NCI-H524 treated with DMSO at 0.1 percent for 48 hours (cell line): ENCODE measurements at regions not wholly inside any gene's neighbourhood (a gene's known extent, or its start where the extent isn't known, plus 50 kb on each side); places are given as distances from the start of the nearest gene placed in this dataset.

Experiments
- DNase-seq: peaks from one replicate; lab custom pipeline; 2025; lab: John Stamatoyannopoulos, UW

DNA sequence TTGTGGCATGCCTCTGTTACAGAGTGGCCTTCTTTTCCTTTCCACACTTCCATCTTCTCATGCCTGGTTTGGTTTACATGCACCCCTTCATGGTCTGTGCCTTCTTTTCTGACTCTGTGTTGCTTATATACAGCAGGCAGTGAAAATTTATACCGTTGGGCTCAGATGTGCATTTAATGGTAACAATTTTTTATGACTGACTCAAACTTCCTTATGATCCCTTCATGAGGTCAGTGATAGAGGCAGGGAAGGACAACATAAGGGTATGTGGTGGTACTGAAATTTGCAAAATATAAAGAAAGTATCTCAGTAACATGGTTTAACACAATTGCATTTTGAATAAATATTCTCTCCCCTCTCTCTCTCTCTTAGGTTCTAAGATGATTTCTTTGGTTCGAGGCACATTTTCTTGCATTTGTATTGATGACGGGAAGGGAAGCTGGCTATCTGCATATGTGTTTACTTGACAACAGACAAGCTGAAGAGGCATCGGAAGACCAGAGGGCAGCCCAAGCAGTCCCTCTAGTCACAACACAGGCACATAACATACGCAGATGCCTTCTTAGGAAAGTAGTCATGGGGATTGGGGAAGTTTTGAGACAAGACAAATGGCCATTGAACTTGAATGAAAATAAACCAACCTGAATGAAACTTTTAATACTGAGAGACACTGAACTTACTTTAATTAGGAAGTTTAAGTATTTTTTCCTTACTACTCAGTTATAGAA lies 163.3 kb upstream of the LEF1 start:
- no peak for DNase-seq

GRCh38 chr4:108328383-108328732 lies 159.6 kb upstream of the LEF1 start:
- no peak for DNase-seq

GRCh38 chr4:108327642-108328382 lies 159.1 kb upstream of the LEF1 start:
- no peak for DNase-seq

GRCh38 chr4:108325561-108325960 lies 156.8 kb upstream of the LEF1 start:
- DNase-seq: no peak

DNA sequence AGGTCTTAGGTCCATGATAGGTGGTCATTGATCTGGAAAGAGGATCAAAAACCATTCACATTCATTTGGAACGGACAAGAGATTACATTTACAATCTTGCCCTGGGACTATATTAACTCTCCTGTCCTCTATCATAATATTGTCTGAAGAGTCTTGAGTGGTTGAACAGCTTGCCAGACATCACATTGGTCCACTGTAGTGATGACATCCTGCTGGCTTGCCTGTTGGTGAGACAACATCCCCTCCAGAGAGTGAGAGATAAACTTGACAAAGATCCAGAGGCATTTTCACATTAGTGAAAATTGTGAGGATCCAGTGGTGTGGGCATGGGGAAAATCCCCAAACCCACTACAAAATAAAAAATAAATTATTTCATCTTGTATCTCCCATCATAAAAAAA lies 155.7 kb upstream of the LEF1 start:
- DNase-seq: no peak

- no peak for DNase-seq
Measured at GRCh38 chr4:108322497-108322896, 153.8 kb upstream of the LEF1 start.

- DNase-seq: no peak
Measured at GRCh38 chr4:108320061-108320460, 151.3 kb upstream of the LEF1 start.

- no peak for DNase-seq
Measured at GRCh38 chr4:108317377-108317776, 148.6 kb upstream of the LEF1 start.

- DNase-seq: no peak
Measured at GRCh38 chr4:108315694-108316093, 147.0 kb upstream of the LEF1 start.

GRCh38 chr4:108314900-108315589 lies 146.3 kb upstream of the LEF1 start:
- DNase-seq: no peak

GRCh38 chr4:108313546-108314339 lies 145.0 kb upstream of the LEF1 start:
- DNase-seq: no peak

GRCh38 chr4:108311313-108311712 lies 142.6 kb upstream of the LEF1 start:
- DNase-seq: no peak

DNA sequence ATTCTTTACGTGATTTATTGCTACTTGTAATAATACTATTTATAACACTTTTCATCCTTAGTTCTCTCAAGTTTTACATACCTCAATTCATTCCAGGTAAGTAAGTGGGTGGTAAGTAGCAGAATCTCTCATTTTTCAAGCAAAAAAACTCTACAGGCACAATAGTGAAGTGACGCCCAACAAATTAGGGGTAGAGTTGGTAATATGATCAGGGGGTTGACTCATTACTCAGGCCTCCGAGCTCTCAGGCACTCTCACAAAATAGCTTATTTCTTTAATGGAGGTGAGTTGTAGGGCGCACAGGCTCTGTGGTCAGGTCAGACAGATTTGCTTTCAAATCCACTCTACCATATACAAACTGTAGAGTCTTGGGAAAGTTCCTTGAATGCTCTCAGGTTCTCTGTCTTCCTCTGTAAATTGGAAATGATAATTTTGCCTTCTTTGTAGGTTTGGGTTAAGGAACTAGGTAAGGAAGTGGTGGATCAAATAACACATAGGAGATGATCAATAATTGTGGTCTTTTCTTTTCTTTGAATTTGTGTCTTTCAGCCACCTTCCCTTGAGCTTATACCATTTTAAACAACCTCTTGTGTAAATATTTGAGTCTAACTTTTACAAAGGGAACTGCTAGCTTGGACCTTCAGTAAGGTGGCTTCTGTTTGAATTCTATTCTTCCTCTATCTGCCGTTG lies 134.9 kb upstream of the LEF1 start:
- no peak for DNase-seq

GRCh38 chr4:108301545-108302251 lies 133.0 kb upstream of the LEF1 start:
- DNase-seq: no peak

- no peak for DNase-seq
Measured at GRCh38 chr4:108297605-108298004, 128.9 kb upstream of the LEF1 start.

DNA sequence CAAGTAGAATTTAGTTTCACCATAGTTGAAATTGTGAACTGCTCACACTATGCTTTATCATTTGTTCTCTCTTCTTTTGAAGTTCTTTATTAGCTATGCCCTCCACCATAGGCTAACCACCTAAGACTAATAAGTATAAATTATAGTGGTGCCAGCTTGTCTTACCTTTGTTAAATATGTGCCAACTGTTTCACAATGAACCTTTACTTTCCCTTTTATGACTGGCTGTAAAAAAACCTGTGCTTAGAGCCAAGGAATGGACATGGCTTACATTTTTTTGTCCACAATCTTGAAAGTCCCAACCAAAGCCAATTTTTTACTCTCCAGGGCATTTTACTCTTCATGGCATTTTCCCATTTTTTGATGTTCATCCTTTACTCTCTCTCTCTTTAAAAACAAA lies 123.5 kb upstream of the LEF1 start:
- DNase-seq: no peak

DNA sequence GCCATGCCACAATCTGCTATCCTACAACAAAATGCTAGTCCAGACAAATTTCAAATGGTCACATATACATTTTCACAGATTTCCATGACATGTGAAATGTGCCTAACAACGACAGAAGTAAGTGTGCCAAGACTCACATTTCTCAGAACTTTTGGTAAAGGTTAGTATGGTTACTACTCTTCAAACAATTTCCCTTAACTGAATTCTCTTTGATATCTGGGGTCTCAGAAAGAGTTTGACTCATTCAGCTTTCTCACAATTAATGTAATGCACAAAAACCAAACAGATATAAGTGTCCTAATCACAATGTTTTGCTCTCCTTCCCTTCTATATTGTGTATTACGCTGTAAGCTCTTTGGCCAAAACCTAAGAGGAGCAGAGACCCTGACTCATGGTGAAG lies 122.4 kb upstream of the LEF1 start:
- DNase-seq: no peak

- no peak for DNase-seq
Measured at GRCh38 chr4:108287834-108288413, 119.2 kb upstream of the LEF1 start.

DNA sequence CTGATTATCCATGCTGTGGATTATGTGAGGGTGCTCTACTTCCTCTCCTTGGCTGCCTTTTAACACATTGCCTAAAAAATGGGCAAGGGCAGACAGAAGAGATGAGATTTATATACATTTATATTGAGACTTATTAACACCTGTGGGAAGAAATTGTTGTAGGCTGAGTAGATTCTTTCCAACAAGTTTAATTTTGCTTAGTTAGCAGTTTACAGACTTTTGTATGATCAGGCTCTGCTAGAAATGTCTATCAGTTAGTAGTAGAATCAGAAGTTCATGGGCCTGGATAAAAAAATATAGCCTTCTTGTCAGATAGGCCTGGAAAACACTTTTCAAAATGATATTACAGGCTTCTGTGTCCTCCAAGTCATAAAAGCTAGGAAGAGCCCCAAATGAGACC lies 111.3 kb upstream of the LEF1 start:
- no peak for DNase-seq

DNA sequence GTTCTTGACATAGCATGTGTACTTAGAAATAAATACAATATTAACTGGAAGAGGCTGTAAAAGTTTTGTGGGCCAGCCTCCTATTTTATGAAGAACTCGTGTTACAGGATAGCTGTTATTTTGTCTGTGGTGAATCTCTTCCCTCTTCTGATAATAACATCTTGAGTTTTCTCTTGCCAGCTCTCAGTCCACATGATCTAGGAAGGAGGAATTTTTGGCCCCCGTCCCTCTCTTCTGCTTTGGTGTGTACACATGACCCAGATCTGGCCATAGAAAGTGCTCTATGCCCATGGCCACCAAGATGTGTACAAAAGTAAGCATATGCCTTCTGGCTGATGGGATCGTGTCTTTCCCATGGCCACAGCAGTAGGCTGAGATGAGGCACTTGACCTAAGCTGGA lies 108.0 kb upstream of the LEF1 start:
- no peak for DNase-seq

DNA sequence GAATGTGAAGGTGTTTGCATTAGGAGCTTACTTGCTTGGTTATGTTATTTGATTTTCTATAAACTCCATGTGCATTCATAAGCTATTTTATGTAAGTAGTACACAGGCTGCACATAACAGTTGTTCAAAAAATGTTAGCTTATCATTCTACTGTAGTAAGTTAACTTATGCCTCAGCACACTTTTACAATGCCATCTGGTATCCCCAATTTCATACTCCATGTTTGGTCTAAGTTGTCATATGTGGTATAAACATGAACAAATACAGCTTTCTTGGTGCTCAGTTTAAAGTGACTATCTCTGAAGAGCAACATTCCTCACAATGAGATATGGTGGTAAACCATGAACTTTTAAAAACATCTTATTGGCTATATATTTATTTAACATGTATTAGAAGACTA lies 104.3 kb upstream of the LEF1 start:
- DNase-seq: no peak
